GM21723 (cell line): ENCODE measurements at regions not wholly inside any gene's neighbourhood (a gene's known extent, or its start where the extent isn't known, plus 50 kb on each side); places are given as distances from the start of the nearest gene placed in this dataset.

Source experiments
- ATAC-seq: cut with Tn5 transposase; IDR thresholded peaks from one replicate; pipeline ENCODE4 v1.9.1; 2021; ENCODE audit warnings: mild to moderate bottlenecking, moderate library complexity; ENCODE audit not compliant: unreplicated experiment

DNA sequence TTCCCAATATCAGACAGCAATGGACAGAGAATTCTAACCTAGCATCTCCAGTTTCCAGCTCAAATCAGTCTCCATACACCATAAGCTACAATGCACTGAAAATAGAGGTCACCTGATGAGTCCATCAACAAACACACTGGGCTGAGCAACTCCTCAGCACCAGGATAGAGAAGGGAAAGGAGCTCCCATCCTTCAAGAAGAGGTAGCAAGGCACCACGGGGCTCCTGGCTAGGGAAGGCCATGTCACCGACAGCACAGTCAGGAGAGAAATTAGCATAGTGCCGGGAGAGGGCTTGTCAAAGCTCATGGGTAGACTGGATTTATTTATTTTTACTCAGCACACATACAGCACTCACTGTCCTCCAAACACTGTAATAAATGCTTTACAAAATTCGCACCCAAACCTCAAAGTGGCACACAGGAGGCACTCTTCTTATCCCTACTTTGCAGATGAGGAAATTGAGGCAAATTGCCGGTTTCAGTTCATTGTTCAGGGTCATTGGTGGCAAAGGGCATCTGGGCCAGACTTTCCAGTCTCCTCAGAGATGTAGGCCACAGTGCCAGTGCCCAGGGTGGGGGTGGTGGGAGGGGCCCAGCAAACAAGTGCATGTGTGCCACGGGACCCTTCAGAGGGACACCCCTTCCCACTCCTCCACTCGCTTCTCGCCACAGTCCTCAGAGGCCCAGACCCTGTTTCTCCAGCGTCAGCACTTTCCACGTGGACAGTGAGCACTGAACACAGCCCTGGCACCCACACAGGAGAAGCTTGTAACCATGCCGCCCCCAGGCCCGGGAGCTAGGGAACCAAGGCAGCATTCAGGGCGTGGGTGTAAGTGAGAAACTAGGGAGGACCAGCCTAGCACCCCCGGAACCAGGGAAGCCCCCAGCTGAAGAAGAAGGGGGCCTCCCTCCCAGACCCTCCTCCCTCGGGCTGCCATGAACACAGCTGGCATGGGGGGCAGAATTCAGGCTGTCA is 1417.4 kb downstream of the TBC1D22A start:
- ATAC-seq = no peak

DNA sequence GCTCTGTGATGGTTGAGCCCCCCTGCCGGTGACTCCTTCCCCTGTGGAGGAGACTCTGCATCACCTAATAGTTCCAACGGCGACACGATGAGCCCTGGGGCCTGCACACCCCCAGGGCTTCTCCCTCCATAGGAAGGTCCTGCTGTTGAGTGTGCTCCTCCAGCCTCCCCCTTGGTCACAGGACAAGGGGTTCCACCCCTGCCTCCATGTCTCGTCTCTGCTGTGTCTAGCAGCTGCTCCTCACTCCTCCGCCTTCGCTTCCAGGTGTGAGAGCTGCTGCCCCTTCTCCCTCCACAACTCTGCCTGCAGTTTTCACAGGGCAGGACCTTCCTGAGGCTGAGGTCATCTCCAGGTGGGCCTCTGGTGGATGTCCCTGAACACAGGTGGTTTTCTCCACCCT is 1416.1 kb downstream of the TBC1D22A start:
- ATAC-seq = no peak

DNA sequence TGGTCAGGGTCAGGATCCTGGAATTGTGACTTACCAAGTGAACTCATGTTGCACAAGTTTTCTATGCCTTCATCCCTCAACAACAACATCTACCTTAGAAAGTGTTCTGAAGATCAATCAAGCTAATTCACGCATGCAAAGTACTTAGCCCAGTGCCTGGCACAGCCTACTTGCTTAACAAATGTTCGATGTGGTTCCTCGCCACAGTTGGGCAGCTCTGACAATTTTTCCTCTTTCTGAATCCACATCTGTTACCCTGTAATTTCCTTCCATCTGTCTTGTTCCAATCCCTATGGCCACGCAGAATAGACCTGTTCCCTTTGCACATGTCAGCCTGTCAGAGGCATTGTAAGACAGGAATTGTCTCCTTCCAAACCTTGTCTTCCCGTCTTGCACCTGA is 1415.2 kb downstream of the TBC1D22A start:
- no peak for ATAC-seq

DNA sequence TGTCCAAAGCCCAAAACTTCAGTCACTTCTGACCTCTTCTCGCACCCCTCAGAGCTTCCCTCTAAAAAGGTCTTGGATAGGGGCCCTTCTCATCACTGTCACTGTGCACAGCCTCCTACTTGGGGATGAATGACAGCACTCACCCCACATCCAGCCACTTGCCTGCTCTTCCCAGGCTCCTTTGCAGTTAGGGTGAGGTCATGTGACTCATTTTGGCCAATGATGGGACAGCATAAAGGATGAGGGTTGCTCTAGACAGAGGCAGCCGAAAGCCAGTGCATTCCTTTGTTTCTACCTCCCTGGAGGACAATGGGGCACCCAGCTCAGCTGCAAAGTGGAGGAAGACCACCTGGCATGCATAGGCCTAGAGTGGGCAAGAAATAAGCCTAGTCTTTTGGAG is 1413.3 kb downstream of the TBC1D22A start:
- no peak for ATAC-seq

DNA sequence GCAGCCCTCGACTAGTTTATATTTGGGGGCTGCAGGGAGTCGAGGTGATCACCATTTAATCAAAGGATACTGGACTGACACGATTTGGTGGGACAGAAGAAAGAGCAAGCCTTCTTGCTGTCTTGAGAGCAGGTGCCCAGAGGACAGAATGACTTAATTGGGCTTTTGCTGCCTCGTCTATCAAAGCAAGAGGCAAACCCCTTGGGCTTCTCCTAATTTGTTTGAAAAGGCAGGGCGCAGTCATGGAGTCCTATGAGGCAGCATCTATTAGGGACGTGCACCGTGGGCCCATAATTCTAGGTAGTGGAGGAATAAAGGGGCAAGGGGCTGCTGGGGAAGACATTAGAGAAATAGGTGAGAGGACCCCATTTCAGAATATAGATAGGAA is 1411.3 kb downstream of the TBC1D22A start:
- no peak for ATAC-seq

DNA sequence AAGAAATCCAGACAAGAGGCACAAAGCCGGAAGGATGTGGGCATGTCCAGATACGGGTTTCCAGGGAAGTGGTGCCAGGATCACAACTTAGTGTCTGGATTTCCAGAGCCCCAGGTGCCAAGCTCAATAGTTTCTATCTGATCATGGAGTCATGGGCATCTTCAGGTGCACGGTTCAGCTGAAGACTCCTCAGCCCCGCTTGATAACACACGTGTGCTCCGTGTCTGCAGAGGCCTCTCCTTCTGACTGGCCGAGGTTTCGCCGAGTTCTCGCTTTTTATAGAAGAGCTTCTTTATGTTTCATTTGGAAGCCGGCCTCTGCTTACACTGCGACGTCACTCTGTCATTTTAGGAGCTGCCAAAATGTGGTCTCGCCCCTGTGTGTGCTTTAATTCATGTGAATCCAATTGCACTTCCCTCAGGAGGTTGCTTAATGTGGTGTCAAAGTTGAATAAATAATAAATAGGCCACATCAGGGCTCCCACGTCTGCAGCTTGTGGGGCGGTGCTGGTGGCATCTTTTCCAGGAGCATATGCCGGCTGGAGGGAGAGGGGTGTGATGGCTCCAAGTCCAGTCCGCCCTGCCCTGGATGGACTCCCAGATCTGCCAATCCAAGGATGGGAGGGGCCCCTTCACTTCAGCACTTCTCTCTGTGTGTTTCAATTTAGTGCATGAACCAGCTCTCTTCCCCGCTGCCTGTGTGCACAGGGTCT is 1410.8 kb downstream of the TBC1D22A start:
- no peak for ATAC-seq

DNA sequence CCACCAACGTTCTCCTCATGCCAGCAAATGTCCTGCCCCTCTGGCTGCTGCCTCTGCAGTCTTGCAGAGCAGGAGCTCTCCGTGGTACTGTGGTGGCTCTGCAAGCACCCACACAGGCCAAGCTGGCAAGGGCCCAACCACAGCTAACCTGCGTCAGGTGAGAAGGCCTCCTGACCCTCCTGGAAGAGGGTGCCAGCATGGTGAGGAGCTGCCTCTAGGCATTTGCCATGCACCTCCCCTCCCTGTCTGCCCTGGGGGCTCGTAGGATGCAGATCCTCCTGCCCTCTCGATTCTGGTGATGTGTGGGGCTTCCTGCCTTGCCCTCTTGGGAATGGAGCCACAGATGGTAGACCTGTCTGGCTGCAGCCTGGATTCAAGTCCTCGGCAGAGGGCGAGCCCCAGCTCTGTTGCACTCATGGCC is 1408.8 kb downstream of the TBC1D22A start:
- no peak for ATAC-seq

DNA sequence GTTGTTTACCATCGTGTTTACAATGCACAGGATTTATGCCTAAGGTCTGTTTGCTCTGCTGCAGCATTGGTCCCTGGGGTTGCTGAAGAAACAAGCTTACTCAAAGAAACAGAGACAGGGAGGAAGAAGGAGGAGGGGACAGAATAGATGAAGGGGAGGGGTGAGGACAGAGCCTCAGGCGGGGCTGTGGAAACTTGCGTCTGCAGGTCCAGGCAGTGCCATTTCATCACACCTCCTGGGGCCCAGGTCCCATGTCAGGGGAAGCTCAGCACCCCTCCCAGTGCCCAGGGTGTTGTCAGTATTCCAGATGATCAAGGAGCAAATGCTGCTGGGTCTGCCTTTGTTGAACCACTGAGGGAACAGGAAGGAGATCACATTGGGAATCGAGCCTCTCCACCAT is 1406.8 kb downstream of the TBC1D22A start:
- no peak for ATAC-seq

DNA sequence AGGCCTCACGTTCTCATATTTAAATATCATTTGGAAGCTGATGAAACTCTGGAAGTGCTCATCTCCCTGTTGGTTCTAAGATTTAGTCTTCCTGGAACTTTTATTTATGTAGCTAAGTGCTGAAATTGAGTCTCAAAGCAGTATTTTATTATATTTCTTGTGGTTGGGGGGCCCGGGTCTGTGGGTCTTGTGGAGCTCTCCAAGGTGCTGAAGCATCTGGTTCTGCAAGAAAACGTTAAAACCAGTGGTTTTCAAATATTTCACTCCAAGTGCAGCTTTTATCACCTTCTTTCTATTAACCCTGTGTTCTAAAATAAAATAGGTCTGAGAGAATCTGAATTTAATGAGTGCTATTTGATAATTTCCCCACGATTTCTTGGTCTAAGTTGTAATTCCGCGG is 1404.8 kb downstream of the TBC1D22A start:
- ATAC-seq = no peak

DNA sequence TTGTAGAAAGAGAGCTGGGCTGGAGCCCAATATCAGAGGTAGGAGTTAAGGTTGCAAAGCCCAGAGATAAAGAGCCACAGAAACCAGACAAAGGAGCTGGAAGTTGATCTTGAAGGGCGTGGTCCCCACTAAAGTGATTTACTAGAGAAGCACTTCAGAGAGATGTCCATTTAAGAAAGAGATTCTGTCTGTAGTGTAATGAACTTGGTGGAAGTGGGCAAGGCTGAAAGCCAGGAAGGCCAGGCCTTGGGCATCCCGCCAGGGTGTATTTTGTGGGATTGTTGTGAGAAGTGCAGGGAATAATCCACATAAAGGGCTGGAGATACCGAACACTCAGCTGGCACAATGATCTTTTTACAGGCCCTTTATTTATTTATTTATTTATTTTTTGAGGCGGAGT is 1398.8 kb downstream of the TBC1D22A start:
- ATAC-seq = no peak

DNA sequence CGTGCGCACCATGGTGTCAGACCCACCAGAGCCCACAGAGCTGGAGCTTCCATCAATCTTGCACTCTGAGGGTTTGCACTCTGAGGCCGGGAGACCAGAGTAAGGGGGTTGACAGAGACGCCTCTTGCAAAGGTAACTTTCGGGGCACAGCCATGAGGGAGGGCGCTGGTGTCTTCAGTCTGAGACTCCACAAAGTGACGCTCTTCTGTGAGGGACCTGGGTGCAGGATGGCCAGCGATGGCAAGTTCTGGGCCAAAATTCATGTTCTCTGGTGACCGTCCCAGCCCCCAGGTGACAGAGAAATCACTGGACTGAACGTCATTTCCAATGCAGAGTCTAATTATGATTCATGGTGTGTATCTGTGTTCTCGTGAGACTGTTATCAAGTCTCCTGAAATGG is 1395.2 kb downstream of the TBC1D22A start:
- no peak for ATAC-seq

DNA sequence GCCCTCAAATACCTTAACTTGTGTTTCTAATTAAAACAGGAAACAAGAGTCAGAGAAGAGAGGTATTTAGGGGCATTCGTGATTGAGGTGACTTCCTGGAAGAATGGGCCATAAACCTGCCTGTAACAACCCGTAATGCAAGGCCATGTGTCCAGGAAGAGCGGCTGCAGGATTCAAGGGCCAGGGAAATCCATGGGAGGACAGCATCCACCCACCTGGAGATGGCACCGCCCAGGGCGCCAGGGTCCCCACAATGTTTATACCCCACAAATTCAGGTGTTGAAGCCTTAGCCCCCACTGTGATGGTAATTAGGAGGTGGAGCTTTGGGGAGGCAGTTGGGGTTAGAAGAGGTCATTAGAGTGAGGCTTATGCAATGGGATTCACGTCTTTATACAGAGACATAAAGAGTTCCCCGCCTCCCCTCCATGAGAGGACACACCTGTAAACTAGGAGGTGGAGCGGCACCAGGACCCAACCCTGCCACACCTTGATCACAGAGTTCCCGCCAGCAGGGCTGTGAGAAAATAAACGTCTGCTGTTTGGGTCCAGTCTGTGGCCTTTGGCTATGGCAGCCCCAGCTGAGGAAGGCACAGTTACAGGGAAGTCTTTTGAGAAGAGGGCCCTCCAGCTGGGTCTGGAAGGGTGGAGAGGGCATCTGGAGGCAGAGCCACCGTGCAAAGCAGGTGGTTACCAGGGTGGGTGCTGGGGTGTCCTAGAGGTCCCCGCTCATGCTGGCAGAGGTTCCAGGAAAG is 1394.3 kb downstream of the TBC1D22A start:
- ATAC-seq = no peak

DNA sequence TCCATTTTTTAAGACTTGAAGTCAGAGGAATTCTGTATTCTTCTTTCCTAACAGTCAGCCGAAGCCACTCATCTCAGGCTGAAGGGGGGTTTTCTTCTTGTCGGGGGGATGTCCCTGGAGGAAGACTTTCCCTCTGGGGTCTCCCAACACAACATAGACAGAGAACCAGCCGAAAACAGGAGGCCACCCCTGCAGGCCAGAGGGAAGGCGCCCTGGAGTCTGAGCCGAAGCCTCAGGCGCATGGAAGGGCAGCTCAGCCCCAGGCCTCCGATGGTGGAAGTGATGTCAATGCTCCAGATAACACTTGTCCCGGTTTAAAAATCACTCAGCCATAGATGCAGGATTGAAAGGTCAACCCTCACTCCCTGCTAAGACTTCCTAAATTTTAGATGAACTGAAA is 1393.0 kb downstream of the TBC1D22A start:
- ATAC-seq = no peak

DNA sequence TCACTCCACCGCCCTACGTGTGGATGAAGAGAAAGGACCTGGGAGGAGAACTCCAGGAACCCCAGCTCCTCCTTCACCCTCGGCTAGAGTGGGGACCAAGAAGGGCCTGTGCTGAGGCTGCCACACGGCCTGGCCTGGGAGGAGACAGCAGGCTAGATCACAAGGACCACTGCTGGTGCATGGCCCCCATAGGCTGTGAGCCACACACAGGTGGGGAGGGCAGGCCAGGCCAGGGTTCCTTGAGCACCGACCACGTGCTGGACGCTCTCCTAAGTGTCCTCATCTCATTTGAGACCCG is 1392.4 kb downstream of the TBC1D22A start:
- ATAC-seq = no peak

DNA sequence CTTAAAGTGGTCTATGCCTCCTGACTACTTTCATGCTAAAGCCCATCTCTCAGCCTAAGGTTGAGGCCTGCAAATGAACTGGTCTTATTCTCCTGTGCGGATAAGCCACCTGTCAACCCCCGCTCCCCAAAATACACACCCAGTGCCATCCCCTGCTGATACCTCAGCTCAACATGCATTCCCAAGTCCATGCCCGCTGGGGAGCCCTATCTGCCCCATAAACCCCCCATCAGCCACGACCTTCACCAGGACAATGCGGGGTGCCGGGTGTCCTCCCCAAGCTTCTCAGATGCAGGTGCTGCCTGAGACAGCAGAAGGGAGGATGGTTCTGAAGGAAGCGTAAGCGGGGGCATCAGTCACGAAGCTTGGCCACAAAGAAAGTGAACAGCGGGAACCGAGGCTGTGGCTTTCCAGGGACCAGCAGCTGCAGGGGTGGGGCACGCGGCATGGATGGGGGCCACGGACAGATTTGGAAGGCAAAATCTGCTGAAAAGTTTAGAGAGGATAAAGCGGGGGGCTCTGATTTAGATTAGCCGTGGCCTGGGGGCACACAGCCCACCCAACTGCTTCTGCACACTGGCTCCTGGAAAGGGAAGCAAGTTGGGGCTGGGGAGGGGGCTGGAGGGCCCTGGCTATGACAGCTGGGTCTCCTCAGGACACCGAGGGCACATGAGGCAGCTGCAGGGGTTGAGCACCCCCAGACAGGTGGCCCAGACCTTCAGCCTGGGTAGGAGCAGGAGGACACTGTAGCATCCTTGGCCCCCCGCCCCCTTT is 1391.9 kb downstream of the TBC1D22A start:
- ATAC-seq = no peak

DNA sequence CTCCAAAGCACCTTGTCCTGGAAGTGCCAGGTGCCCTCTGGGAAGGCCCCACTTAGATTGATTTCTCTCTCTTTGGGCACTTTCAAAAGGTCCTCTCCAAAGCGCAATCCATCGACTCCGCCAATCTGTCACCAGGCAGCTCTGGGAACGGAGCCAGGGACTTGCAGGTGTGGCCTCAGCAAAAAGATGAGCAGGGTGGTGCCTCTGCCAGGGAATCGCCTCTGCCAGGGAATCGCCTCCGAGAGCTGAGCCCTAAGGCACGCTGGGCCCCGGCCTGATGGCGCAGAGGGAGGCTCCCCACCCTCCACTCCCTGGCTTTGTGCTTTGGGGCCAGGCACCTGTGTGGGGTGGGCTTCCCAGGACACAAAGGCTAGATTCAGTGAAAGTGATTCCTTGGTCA is 1391.3 kb downstream of the TBC1D22A start:
- no peak for ATAC-seq

DNA sequence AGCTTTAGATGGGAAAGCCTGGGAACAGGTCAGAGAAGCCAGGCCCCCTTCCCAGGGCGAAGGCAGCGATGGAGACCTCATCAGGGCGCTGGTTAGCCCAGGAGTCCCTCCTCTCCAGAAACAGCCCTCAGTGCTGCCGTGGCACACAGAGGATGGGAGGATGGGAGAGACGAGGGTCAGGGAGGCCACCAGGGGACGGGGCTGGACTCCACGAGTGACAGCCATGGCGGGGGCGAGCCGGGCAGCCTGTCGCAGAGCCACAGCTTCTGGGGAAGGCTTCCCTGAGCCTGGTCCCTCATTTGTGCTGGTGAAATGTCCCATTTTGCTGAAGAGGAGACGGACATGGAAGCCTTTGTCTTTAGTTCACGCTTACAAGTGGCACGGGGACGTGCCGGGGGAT is 1390.5 kb downstream of the TBC1D22A start:
- ATAC-seq = no peak

DNA sequence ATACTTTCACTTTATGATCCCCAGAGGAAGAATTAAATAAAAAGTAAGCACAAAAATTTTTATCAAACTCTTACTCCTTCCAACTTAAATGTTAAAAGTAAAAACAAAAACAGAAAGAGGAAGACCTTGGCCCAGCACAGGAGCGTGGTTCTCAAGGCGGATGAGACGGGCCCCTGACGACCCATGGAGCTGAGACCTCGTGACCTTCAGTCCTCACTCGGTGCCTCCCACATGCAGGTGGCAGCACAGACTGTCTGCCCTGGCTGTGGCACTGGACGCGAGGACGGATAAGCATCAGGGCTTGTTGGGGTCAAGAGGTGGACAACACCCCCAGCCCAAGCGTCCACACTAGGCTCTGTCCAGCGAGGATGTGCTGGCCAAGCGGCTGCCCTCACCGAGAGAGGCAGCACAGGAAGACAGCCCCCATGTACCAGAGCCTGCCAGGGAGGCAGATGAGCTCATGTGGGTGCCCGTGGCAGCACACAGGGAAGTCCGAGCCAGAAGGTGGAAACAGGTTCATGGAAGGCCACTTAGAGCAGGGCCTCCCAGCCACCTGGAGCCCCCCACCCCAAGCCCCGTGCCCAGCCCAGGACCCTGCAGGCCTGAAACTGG is 1389.8 kb downstream of the TBC1D22A start:
- no peak for ATAC-seq

DNA sequence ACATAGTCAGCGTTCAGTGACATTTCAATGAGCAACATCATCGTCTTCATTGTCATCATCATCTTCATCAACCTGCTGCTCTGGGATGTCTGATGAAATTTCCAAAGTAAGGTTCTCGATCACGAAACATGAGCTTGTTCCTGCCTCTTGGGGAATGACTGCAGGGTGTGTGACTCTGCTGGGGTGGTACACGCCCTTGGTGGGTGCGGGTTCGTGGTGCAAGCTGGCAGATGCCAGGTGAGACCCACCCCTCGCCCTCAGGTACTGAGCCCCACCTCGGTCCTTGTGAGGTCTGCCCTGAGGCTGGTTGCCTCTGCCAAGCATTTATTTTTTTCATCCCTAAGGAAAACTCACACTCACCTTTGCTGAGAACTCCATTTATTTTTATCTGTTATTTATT is 1389.2 kb downstream of the TBC1D22A start:
- no peak for ATAC-seq

DNA sequence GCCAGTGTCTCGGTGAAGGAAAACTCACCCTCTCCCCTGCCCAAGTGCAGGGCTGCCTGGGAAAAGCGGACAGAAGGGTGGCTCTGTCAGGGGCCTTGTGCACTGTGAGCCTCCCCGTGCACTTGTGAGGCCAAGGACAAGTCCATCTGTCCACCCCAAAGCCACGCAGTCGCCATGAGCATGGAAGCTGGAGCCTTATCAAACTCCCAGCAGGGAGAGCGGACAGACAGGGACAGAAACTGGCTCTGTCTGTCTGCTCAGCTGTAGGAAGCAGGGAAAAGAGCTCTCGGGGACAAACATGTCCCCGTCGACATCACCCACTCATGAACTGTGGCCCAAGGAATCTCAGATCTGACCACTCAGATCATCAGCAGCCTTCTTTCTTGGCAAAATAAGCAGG is 1385.4 kb downstream of the TBC1D22A start:
- no peak for ATAC-seq

DNA sequence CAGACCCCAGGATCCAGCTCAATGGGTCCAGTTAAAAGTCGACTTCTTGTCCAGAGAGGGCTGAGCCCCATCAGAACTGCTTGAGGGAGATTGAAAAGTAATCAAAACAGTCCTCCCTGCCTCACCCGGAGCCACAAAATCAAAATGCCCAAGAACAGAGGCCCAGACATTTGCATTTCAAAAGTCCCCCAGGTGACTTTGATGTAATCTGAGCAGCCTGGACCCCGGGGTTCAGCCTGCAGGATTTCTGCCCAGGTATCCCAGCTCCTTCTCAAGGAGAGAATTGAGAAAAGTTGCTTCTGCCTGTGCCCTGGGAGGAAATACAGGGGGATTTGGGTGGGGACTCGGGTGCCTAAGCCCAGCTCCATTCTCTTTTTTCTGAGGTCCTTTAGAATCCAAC is 1385.0 kb downstream of the TBC1D22A start:
- no peak for ATAC-seq
